Pancreas (tissue), 10 donors: ENCODE measurements at regions not wholly inside any gene's neighbourhood (a gene's known extent, or its start where the extent isn't known, plus 50 kb on each side); places are given as distances from the start of the nearest gene placed in this dataset.

Source experiments
- ATAC-seq, 4 donors: fragments of 200-7000 bp; cut with Tn5 transposase; one replicate each; pipeline versions ENCODE4 v1.8.0 to v1.9.1; 2020; ENCODE audit warnings: mild to moderate bottlenecking in 4 of 4, moderate library complexity in 4 of 4
- DNase-seq, 6 donors: peaks; one replicate each; pipeline ENCODE4 v3.0.0-alpha.2; 2020
- FAIRE-seq: peaks from 2 replicates; lab custom pipeline; 2012; peaks lifted over from hg19 to GRCh38; lab: Jason Lieb, UNC
- H3K27ac ChIP-seq, 4 donors: fragments of 200-600 bp; sonication (generic); 1 replicate in 3 of 4; 2 replicates in 1 of 4; pipeline versions ENCODE4 v1.5.0 to v1.8.0; 2020
- H3K27me3 ChIP-seq, 4 donors: fragments of 200-600 bp; one replicate each; pipeline ENCODE4 v1.8.0; 2021
- H3K36me3 ChIP-seq, 3 donors: fragments of 200-600 bp; sonication (generic) in 1 of 3; one replicate each; pipeline versions ENCODE4 v1.5.0 to v1.8.0; 2020 to 2021
- H3K4me1 ChIP-seq, 3 donors: fragments of 200-600 bp; one replicate each; pipeline ENCODE4 v1.8.0; 2021
- H3K4me3 ChIP-seq, 4 donors: fragments of 200-600 bp; sonication (generic) in 2 of 4; one replicate each; pipeline versions ENCODE4 v1.5.0 to v1.8.0; 2020 to 2021
- H3K9me3 ChIP-seq, 4 donors: fragments of 200-600 bp; one replicate each; pipeline ENCODE4 v1.8.0; 2021
- WGBS, 2 donors: extraction: QIAGEN DNeasy Blood & Tissue Kit; methylation state at CpG; one replicate each; pipeline ENCODE4 v1.1.7; 2013; 5-methylcytosine and 5-hydroxymethylcytosine counted together
- intact Hi-C, 3 donors: fragments of 100-400 bp; cut with DNase I; formaldehyde crosslinking; loops; one replicate each; pipeline versions ENCODE4 v1.11.1 to v1.14.2; 2022
- TF ChIP-seq, protein P1 (sequence below), 4 donors: fragments of 200-600 bp; sonication (generic) in 3 of 4; IDR thresholded peaks; one replicate each; pipeline versions ENCODE4 v1.5.0 to v1.8.0; 2021; ENCODE audit warnings: antibody characterized with exemption in 4 of 4
- donor health status: healthy with polysubstance abuse.
- donor health status: DM: no; HTN: no; CAD: no; lungs with moderate emphysema.
- donor health status: DM: no; HTN: no; CAD: no.
- donor health status: control.
- donor health status: control.
- donor health status: Bipolar disorder and iron deficiency.
- donor health status: DM: yes; HTN: yes; CAD: no.
- donor health status: DM: no; HTN: no; CAD: no.
- donor health status: DM: no; HTN: no; CAD: no.
- donor health status: DM: yes; HTN: yes; CAD: no.

DNA sequence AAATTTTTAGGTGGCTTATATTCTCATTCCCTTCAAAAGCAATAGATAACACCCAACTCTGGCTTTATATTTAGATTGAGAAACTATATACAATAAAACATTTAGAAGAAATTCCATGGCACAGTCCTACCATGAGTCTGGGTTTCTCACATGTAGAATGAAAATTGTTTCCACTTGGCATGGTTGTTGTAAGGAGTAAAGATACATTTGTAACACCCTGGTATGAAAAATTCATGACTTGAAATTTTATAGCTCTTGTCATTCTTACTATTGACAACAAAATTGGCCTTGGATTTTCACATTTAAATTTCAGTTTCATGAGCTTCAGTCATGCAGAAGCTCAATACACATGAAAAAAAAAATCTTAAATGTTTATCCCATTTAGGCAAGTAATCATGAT is 92.5 kb upstream of the CBLN2 start:
- Histone ChIP-seq H3K4me3 (no peak overlapping the region), H3K4me1 (no peaks in the 10 kb centered on the region), H3K27ac (no peak overlapping the region), H3K36me3 (no peaks in the 10 kb centered on the region), H3K9me3 (no peaks in the 10 kb centered on the region), H3K27me3 (no peaks in the 10 kb centered on the region)
- TF ChIP-seq, protein P1, sequence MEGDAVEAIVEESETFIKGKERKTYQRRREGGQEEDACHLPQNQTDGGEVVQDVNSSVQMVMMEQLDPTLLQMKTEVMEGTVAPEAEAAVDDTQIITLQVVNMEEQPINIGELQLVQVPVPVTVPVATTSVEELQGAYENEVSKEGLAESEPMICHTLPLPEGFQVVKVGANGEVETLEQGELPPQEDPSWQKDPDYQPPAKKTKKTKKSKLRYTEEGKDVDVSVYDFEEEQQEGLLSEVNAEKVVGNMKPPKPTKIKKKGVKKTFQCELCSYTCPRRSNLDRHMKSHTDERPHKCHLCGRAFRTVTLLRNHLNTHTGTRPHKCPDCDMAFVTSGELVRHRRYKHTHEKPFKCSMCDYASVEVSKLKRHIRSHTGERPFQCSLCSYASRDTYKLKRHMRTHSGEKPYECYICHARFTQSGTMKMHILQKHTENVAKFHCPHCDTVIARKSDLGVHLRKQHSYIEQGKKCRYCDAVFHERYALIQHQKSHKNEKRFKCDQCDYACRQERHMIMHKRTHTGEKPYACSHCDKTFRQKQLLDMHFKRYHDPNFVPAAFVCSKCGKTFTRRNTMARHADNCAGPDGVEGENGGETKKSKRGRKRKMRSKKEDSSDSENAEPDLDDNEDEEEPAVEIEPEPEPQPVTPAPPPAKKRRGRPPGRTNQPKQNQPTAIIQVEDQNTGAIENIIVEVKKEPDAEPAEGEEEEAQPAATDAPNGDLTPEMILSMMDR (IDR thresholded peaks at IDR 0.05), result no peak
- ATAC-seq, result no peak
- no peak for DNase-seq
- intact Hi-C loops, result no loop called here
- no peak for FAIRE-seq

DNA sequence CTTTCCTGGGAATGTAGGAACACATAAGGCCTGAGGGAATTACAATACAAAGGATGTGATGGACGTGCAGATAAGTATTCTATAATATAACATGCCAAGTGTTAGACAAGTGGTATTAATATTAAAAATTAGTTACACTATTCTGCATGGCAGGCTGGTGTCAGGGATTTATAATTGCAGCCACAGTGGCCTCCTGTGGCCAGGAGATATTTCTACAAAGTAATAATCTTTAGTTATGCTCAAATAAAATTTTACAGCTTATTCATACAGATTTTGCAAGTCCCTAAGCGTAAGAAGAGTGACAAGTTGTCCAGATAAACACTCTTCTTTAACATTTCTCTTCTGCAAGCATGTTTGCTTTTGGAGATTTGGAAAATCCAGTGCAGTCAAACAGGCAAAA is 90.4 kb upstream of the CBLN2 start:
- TF ChIP-seq, protein P1 (IDR thresholded peaks at IDR 0.05), result no peak
- no peak overlapping the region for H3K27ac ChIP-seq
- H3K27me3 ChIP-seq, result no peaks in the 10 kb centered on the region
- no peak for ATAC-seq
- WGBS, 2 donors, result 46 to 58% methylated on average over 2 of the region's 2 CpGs
- no peaks in the 10 kb centered on the region for H3K36me3 ChIP-seq
- no peak overlapping the region for H3K4me3 ChIP-seq
- H3K4me1 ChIP-seq, result no peaks in the 10 kb centered on the region
- H3K9me3 ChIP-seq, result no peaks in the 10 kb centered on the region
- FAIRE-seq, result no peak
- no peak for DNase-seq
- intact Hi-C loops, result no loop called here

DNA sequence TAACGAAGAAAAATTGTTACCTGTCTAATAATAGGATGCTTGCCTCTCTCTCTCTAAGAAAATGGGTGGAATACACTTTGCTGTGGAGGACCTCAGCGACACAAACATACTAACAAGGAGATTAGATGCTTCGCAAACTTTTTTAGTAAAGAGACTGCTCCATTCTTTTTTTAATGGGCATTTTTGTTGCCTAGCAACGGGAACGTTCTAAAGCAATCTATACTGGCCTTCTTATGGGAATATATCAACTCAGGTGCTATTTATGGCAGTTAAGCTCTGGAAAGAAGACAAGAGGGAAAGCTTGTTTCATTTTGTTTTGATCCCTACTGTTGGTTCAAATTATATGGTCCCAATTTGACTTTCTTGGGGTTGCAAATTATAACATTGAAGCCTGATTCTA is 86.8 kb upstream of the CBLN2 start:
- intact Hi-C loops, result no loop called here
- FAIRE-seq (no peak), DNase-seq (no peak), ATAC-seq (no peak)
- TF ChIP-seq, protein P1 (IDR thresholded peaks at IDR 0.05), result no peak
- Histone ChIP-seq H3K36me3 (no peaks in the 10 kb centered on the region), H3K27ac (no peak overlapping the region), H3K9me3 (no peaks in the 10 kb centered on the region), H3K4me3 (no peak overlapping the region), H3K4me1 (no peaks in the 10 kb centered on the region), H3K27me3 (no peaks in the 10 kb centered on the region)
- whole genome bisulfite sequencing, 2 donors, result 55 to 56% methylated on average over 5 of the region's 5 CpGs

DNA sequence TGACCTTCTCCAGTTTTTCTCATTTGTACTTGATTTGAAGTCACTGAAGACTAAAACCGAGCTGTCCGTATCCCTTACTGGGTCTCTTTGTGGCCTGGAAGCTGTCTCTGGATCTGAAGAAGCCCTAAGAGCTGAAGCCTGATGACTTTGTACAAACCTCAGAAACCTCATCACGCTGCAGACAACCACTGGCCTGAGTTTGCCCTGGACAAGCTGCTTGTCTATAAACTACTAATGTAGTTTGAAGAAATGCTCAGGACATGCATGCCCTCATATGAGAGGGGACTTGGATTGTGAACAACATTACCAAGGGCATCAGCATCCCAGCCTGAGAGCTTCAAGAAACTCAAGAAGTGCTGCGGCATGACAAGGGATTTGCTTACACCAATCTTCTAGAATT is 79.3 kb upstream of the CBLN2 start:
- no peaks in the 10 kb centered on the region for H3K36me3 ChIP-seq
- WGBS, 2 donors, result 42 to 44% methylated on average over 4 of the region's 4 CpGs
- ATAC-seq, result no peak

DNA sequence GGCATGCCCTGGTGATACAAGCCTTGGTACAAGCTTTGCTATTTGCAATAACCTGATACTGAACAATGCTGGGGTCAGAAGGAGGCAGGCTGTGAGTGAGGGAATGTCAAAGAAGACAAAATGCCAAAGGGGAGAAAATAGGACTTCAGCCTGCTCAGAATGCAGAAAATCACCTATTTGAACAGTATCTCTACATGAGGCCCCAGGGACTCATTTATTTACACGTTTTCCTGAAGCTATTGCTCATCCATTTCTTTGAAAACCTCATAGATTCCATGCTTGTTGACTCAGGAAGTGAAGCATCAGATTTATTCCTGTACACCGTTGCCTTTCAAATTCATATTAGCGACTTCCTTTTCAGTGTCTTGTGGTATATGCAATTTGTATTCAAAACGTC is 69.4 kb upstream of the CBLN2 start:
- Histone ChIP-seq H3K27ac (no peak overlapping the region), H3K4me1 (no peaks in the 10 kb centered on the region), H3K9me3 (no peaks in the 10 kb centered on the region), H3K4me3 (no peak overlapping the region), H3K27me3 (no peaks in the 10 kb centered on the region), H3K36me3 (no peaks in the 10 kb centered on the region)
- ATAC-seq, result no peak
- TF ChIP-seq, protein P1 (IDR thresholded peaks at IDR 0.05), result no peak
- no peak for FAIRE-seq
- DNase-seq, result no peak
- intact Hi-C loops, result no loop called here
- WGBS, 2 donors, result 19 to 20% methylated on average over 4 of the region's 4 CpGs

More for the DNA sequence above, 79.3 kb upstream of the CBLN2 start:
- DNase-seq, result no peak
- intact Hi-C loops, result no loop called here
- H3K9me3 ChIP-seq, result no peaks in the 10 kb centered on the region
- H3K27ac ChIP-seq, result no peak overlapping the region
- TF ChIP-seq, protein P1 (IDR thresholded peaks at IDR 0.05), result no peak
- no peak overlapping the region for H3K4me3 ChIP-seq
- no peak for FAIRE-seq
- H3K27me3 ChIP-seq, result no peaks in the 10 kb centered on the region
- no peaks in the 10 kb centered on the region for H3K4me1 ChIP-seq
